Spleen (tissue), 7 donors: ENCODE measurements at regions not wholly inside any gene's neighbourhood (a gene's known extent, or its start where the extent isn't known, plus 50 kb on each side); places are given as distances from the start of the nearest gene placed in this dataset.

ENCODE experiments used
- CTCF ChIP-seq, 11 experiments: fragments of 200-600 bp in 7 of 11; fragments of 450-650 bp in 4 of 11; sonication (generic) in 4 of 11; IDR thresholded peaks in 8 of 11; conservative IDR thresholded peaks in 3 of 11; 1 replicate in 7 of 11; 2 replicates in 4 of 11; pipeline versions ENCODE4 v1.4.0 to v1.8.0; 2016 to 2021; ENCODE audit warnings: antibody characterized with exemption in 11 of 11, inconsistent platforms in 4 of 11, mild to moderate bottlenecking in 1 of 11
- POLR2A ChIP-seq, 3 donors: fragments of 450-650 bp; IDR thresholded peaks; one replicate each; pipeline ENCODE4 v1.5.1; 2017; ENCODE audit warnings: antibody characterized with exemption in 3 of 3, mild to moderate bottlenecking in 1 of 3
- donor health status: DM: no; HTN: no; CAD: no; lungs with moderate emphysema.
- donor health status: DM: no; HTN: no; CAD: no.
- donor health status: DM: no; HTN: no; CAD: no.

GRCh38 chrX:148271263-148271662, 229.2 kb upstream of the AFF2 start:
- TF ChIP-seq CTCF (IDR thresholded peaks at IDR 0.05 in 8 of 11, conservative IDR thresholded peaks at IDR 0.05 in 3 of 11) = no peak
- no peak for TF ChIP-seq POLR2A (IDR thresholded peaks at IDR 0.05)
